ENCODE measurements at regions not wholly inside any gene's neighbourhood (a gene's known extent, or its start where the extent isn't known, plus 50 kb on each side); places are given as distances from the start of the nearest gene placed in this dataset.

- peaks cover 0 to 2% of the 10 kb centered on the region in 2 donors for H3K9me3 Mint-ChIP-seq
These were observed 152.1 kb downstream of the SPP2 start for GRCh38 chr2:234202601-234203000.

GRCh38 chr2:234199996-234200395, 149.5 kb downstream of the SPP2 start:
- peaks cover 5 to 18% of the 10 kb centered on the region in 2 donors for H3K4me1 Mint-ChIP-seq
- Histone ChIP-seq H3K9me3 (ENCODE audit: control insufficient read depth, insufficient read depth, low read length) (peaks cover 7% of the 10 kb centered on the region), H3K27ac (ENCODE audit: low read length) (no peak overlapping the region), H3K36me3 (ENCODE audit: control insufficient read depth, insufficient read depth, low read length) (no peaks in the 10 kb centered on the region), H3K4me1 (ENCODE audit: control insufficient read depth, insufficient read depth, low read length) (peaks cover 4% of the 10 kb centered on the region), H3K4me3 (ENCODE audit: low read length) (no peak overlapping the region), H3K27me3 (ENCODE audit: control insufficient read depth, insufficient read depth, low read length) (no peaks in the 10 kb centered on the region)
- no peak overlapping the region for H3K4me3 Mint-ChIP-seq
- TF ChIP-seq CTCF (IDR thresholded peaks at IDR 0.05): no peak
- no peak for ATAC-seq
- no peak for DNase-seq
- H3K9me3 Mint-ChIP-seq: peaks cover 0 to 2% of the 10 kb centered on the region in 2 donors
- no peak overlapping the region for H3K27ac Mint-ChIP-seq
- intact Hi-C loops (cut with micrococcal nuclease): no loop called here
- no peaks in the 10 kb centered on the region for H3K36me3 Mint-ChIP-seq
- peaks cover 7 to 16% of the 10 kb centered on the region in 2 donors for H3K27me3 Mint-ChIP-seq (ENCODE audit: low read depth in 2 of 2)
- WGBS (ENCODE audit: insufficient coverage): 73% methylated on average over 3 of the region's 3 CpGs

More at GRCh38 chr2:234202601-234203000, 152.1 kb downstream of the SPP2 start:
- Mint-ChIP-seq H3K27me3 (ENCODE audit: low read depth in 2 of 2) (peaks cover 2 to 4% of the 10 kb centered on the region in 2 donors), H3K4me3 (no peak overlapping the region), H3K27ac (no peak overlapping the region), H3K4me1 (peaks cover 0 to 14% of the 10 kb centered on the region in 2 donors), H3K36me3 (peaks cover 11% of the 10 kb centered on the region)
- DNase-seq: no peak
- H3K36me3 ChIP-seq (ENCODE audit: control insufficient read depth, insufficient read depth, low read length): no peaks in the 10 kb centered on the region
- no peak for TF ChIP-seq CTCF (IDR thresholded peaks at IDR 0.05)
- 95% methylated on average over 2 of the region's 2 CpGs for WGBS (ENCODE audit: insufficient coverage)
- peaks cover 4% of the 10 kb centered on the region for H3K4me1 ChIP-seq (ENCODE audit: control insufficient read depth, insufficient read depth, low read length)
- H3K27me3 ChIP-seq (ENCODE audit: control insufficient read depth, insufficient read depth, low read length): no peaks in the 10 kb centered on the region
- H3K27ac ChIP-seq (ENCODE audit: low read length): no peak overlapping the region
- H3K4me3 ChIP-seq (ENCODE audit: low read length): no peak overlapping the region
- H3K9me3 ChIP-seq (ENCODE audit: control insufficient read depth, insufficient read depth, low read length): peaks cover 14% of the 10 kb centered on the region
- no peak for ATAC-seq
- intact Hi-C loops (cut with micrococcal nuclease): no loop called here

DNA sequence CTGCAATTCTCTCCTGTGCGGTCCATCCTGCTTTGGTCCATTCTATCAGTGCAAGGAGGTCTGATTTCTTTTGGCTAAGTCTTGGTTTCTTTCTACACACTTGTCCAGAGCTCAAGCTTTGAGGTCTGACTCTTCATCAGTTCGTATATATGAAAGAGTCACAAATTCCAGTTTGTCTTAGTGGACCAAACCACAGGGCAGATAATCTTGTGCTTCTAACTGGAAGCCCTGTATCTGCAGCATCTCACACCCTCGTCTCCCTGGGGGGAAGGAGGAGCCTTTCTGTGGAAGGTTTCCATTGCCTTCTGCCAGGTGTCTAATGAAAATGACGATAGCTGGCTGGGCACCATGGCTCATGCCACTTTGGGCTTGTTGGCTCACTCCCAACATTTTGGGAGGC, 148.5 kb downstream of the SPP2 start:
- no peaks in the 10 kb centered on the region for H3K27me3 ChIP-seq (ENCODE audit: control insufficient read depth, insufficient read depth, low read length)
- no peak for TF ChIP-seq CTCF (IDR thresholded peaks at IDR 0.05)

GRCh38 chr2:234195516-234195915, 145.0 kb downstream of the SPP2 start:
- Histone ChIP-seq H3K27ac (ENCODE audit: low read length) (no peak overlapping the region), H3K27me3 (ENCODE audit: control insufficient read depth, insufficient read depth, low read length) (no peaks in the 10 kb centered on the region), H3K36me3 (ENCODE audit: control insufficient read depth, insufficient read depth, low read length) (no peaks in the 10 kb centered on the region), H3K4me1 (ENCODE audit: control insufficient read depth, insufficient read depth, low read length) (peaks cover 4% of the 10 kb centered on the region), H3K9me3 (ENCODE audit: control insufficient read depth, insufficient read depth, low read length) (no peaks in the 10 kb centered on the region), H3K4me3 (ENCODE audit: low read length) (no peak overlapping the region)
- Mint-ChIP-seq H3K27ac (no peak overlapping the region), H3K27me3 (ENCODE audit: low read depth in 2 of 2) (peaks cover 18 to 28% of the 10 kb centered on the region in 2 donors), H3K36me3 (no peaks in the 10 kb centered on the region), H3K4me3 (no peak overlapping the region), H3K4me1 (peaks cover 5 to 15% of the 10 kb centered on the region in 2 donors), H3K9me3 (no peaks in the 10 kb centered on the region)
- no peak for DNase-seq
- no peak for ATAC-seq
- 100% methylated on average over 2 of the region's 2 CpGs for WGBS (ENCODE audit: insufficient coverage)
- TF ChIP-seq CTCF (IDR thresholded peaks at IDR 0.05): no peak
- intact Hi-C loops (cut with micrococcal nuclease): no loop called here

More for the DNA sequence above, 148.5 kb downstream of the SPP2 start:
- peaks cover 4% of the 10 kb centered on the region for H3K4me1 ChIP-seq (ENCODE audit: control insufficient read depth, insufficient read depth, low read length)
- intact Hi-C loops (cut with micrococcal nuclease): no loop called here
- no peak overlapping the region for H3K27ac Mint-ChIP-seq
- no peaks in the 10 kb centered on the region for H3K9me3 Mint-ChIP-seq
- 82% methylated on average over 4 of the region's 4 CpGs for WGBS (ENCODE audit: insufficient coverage)
- no peaks in the 10 kb centered on the region for H3K36me3 Mint-ChIP-seq
- no peaks in the 10 kb centered on the region for H3K36me3 ChIP-seq (ENCODE audit: control insufficient read depth, insufficient read depth, low read length)
- ATAC-seq: no peak
- H3K27me3 Mint-ChIP-seq (ENCODE audit: low read depth in 2 of 2): peaks cover 13 to 16% of the 10 kb centered on the region in 2 donors
- no peak overlapping the region for H3K4me3 ChIP-seq (ENCODE audit: low read length)
- no peak overlapping the region for H3K4me3 Mint-ChIP-seq
- H3K4me1 Mint-ChIP-seq: peaks cover 5 to 18% of the 10 kb centered on the region in 2 donors
- DNase-seq: no peak
- H3K9me3 ChIP-seq (ENCODE audit: control insufficient read depth, insufficient read depth, low read length): peaks cover 7% of the 10 kb centered on the region
- no peak overlapping the region for H3K27ac ChIP-seq (ENCODE audit: low read length)

Measured in natural killer cell (primary cell).